ENCODE measurements at regions not wholly inside any gene's neighbourhood (a gene's known extent, or its start where the extent isn't known, plus 50 kb on each side); places are given as distances from the start of the nearest gene placed in this dataset.

- TF ChIP-seq, protein P1, sequence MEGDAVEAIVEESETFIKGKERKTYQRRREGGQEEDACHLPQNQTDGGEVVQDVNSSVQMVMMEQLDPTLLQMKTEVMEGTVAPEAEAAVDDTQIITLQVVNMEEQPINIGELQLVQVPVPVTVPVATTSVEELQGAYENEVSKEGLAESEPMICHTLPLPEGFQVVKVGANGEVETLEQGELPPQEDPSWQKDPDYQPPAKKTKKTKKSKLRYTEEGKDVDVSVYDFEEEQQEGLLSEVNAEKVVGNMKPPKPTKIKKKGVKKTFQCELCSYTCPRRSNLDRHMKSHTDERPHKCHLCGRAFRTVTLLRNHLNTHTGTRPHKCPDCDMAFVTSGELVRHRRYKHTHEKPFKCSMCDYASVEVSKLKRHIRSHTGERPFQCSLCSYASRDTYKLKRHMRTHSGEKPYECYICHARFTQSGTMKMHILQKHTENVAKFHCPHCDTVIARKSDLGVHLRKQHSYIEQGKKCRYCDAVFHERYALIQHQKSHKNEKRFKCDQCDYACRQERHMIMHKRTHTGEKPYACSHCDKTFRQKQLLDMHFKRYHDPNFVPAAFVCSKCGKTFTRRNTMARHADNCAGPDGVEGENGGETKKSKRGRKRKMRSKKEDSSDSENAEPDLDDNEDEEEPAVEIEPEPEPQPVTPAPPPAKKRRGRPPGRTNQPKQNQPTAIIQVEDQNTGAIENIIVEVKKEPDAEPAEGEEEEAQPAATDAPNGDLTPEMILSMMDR (IDR thresholded peaks at IDR 0.05; ENCODE audit: low read depth, low read length, poor library complexity, severe bottlenecking): no peak
- TF ChIP-seq EZH2phosphoT487 (IDR thresholded peaks at IDR 0.05; ENCODE audit: borderline replicate concordance, low read length): no peak
Measured at GRCh38 chr4:57665806-57666205, 555.6 kb upstream of the IGFBP7 start.

All from DOHH2 (cell line).